ENCODE measurements at regions not wholly inside any gene's neighbourhood (a gene's known extent, or its start where the extent isn't known, plus 50 kb on each side); places are given as distances from the start of the nearest gene placed in this dataset.

GRCh38 chr20:6430381-6430780, 307.6 kb upstream of the FERMT1 start:
- H3K27me3 ChIP-seq (ENCODE audit: control insufficient read depth, insufficient read depth, low read length): no peaks in the 10 kb centered on the region

DNA sequence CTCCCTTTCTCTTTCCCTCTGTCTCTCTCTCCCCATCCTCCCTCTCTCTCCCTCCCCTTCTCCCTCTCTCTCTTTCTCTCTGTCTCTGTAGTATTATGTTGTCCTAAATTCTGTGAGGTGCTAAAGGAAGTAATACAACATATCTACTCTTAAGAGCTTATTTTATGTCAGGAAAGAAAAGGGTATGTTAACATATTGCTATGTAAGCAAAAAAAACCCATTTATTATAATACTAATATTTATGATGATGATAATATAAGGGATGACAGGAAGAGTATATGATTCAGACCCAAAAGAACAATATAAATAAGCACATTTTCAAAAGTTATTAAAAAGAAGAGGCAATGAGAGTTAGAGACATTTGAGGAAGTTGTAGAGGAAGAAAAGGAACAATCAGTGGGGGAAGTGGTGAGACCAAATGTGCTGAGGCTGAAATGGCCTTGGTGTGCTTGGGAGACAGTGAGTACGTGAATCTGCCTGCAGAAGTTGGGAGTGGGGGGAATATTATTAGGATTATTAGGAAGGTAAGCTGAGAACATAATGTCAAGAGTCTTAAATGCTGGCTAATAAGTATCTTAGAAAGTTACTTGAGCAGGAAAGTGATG, 303.6 kb upstream of the FERMT1 start:
- H3K4me1 ChIP-seq (ENCODE audit: control insufficient read depth, insufficient read depth, low read length): no peaks in the 10 kb centered on the region
- no peak overlapping the region for H3K4me3 ChIP-seq (ENCODE audit: low read length)
- no peak for DNase-seq (ENCODE audit: low read depth, low spot score)
- no peaks in the 10 kb centered on the region for H3K27me3 ChIP-seq (ENCODE audit: control insufficient read depth, insufficient read depth, low read length)
- H3K36me3 ChIP-seq (ENCODE audit: control insufficient read depth, insufficient read depth, low read length): no peaks in the 10 kb centered on the region
- H3K27ac ChIP-seq (ENCODE audit: low read length): no peak overlapping the region
- H3K9me3 ChIP-seq (ENCODE audit: control insufficient read depth, insufficient read depth, low read length): no peaks in the 10 kb centered on the region
- WGBS (ENCODE audit: insufficient coverage, insufficient read length): no CpG with 5 or more reads among the region's 1 CpG

More at GRCh38 chr20:6430381-6430780, 307.6 kb upstream of the FERMT1 start:
- H3K4me1 ChIP-seq (ENCODE audit: control insufficient read depth, insufficient read depth, low read length): no peaks in the 10 kb centered on the region
- no peaks in the 10 kb centered on the region for H3K9me3 ChIP-seq (ENCODE audit: control insufficient read depth, insufficient read depth, low read length)
- H3K4me3 ChIP-seq (ENCODE audit: low read length): no peak overlapping the region
- no peak for DNase-seq (ENCODE audit: low read depth, low spot score)
- no peak overlapping the region for H3K27ac ChIP-seq (ENCODE audit: low read length)
- H3K36me3 ChIP-seq (ENCODE audit: control insufficient read depth, insufficient read depth, low read length): no peaks in the 10 kb centered on the region

GRCh38 chr20:6421321-6422248, 298.8 kb upstream of the FERMT1 start:
- no CpG with 5 or more reads among the region's 8 CpGs for WGBS (ENCODE audit: insufficient coverage, insufficient read length)
- H3K9me3 ChIP-seq (ENCODE audit: control insufficient read depth, insufficient read depth, low read length): no peaks in the 10 kb centered on the region
- no peaks in the 10 kb centered on the region for H3K4me1 ChIP-seq (ENCODE audit: control insufficient read depth, insufficient read depth, low read length)
- no peak overlapping the region for H3K27ac ChIP-seq (ENCODE audit: low read length)
- H3K4me3 ChIP-seq (ENCODE audit: low read length): no peak overlapping the region
- H3K27me3 ChIP-seq (ENCODE audit: control insufficient read depth, insufficient read depth, low read length): no peaks in the 10 kb centered on the region
- H3K36me3 ChIP-seq (ENCODE audit: control insufficient read depth, insufficient read depth, low read length): no peaks in the 10 kb centered on the region
- DNase-seq (ENCODE audit: low read depth, low spot score): no peak

DNA sequence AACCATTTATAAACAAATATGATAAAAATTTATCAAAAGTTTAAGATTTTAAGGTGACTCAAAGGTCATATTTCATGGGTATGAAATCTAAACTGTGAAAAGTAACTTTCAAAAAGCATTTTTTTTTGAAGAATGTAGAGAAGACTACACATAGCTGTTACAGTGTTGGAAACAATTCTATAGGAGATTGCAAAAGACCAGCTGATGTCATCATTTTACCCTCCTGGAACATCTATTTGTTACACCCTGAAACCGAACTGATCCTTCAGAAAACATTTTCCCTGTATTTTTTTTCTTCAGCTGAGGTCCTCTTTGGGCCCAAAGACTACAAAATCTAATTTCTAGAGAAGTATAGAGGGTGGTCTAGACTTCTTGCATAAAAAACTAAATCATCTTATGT, 297.5 kb upstream of the FERMT1 start:
- Histone ChIP-seq H3K4me1 (ENCODE audit: control insufficient read depth, insufficient read depth, low read length) (no peaks in the 10 kb centered on the region), H3K4me3 (ENCODE audit: low read length) (no peak overlapping the region), H3K36me3 (ENCODE audit: control insufficient read depth, insufficient read depth, low read length) (no peaks in the 10 kb centered on the region), H3K9me3 (ENCODE audit: control insufficient read depth, insufficient read depth, low read length) (no peaks in the 10 kb centered on the region), H3K27ac (ENCODE audit: low read length) (no peak overlapping the region), H3K27me3 (ENCODE audit: control insufficient read depth, insufficient read depth, low read length) (no peaks in the 10 kb centered on the region)
- no peak for DNase-seq (ENCODE audit: low read depth, low spot score)
- WGBS (ENCODE audit: insufficient coverage, insufficient read length): no CpG with 5 or more reads among the region's 1 CpG

GRCh38 chr20:6418732-6419131, 295.9 kb upstream of the FERMT1 start:
- Histone ChIP-seq H3K4me3 (ENCODE audit: low read length) (no peak overlapping the region), H3K9me3 (ENCODE audit: control insufficient read depth, insufficient read depth, low read length) (no peaks in the 10 kb centered on the region), H3K4me1 (ENCODE audit: control insufficient read depth, insufficient read depth, low read length) (no peaks in the 10 kb centered on the region), H3K27me3 (ENCODE audit: control insufficient read depth, insufficient read depth, low read length) (no peaks in the 10 kb centered on the region), H3K36me3 (ENCODE audit: control insufficient read depth, insufficient read depth, low read length) (no peaks in the 10 kb centered on the region), H3K27ac (ENCODE audit: low read length) (no peak overlapping the region)
- DNase-seq (ENCODE audit: low read depth, low spot score): no peak

GRCh38 chr20:6416371-6416770, 293.5 kb upstream of the FERMT1 start:
- WGBS (ENCODE audit: insufficient coverage, insufficient read length): no CpG with 5 or more reads among the region's 2 CpGs
- DNase-seq (ENCODE audit: low read depth, low spot score): no peak

GRCh38 chr20:6411651-6412050, 288.8 kb upstream of the FERMT1 start:
- Histone ChIP-seq H3K4me3 (ENCODE audit: low read length) (no peak overlapping the region), H3K27me3 (ENCODE audit: control insufficient read depth, insufficient read depth, low read length) (no peaks in the 10 kb centered on the region), H3K36me3 (ENCODE audit: control insufficient read depth, insufficient read depth, low read length) (no peaks in the 10 kb centered on the region), H3K27ac (ENCODE audit: low read length) (no peak overlapping the region), H3K4me1 (ENCODE audit: control insufficient read depth, insufficient read depth, low read length) (no peaks in the 10 kb centered on the region), H3K9me3 (ENCODE audit: control insufficient read depth, insufficient read depth, low read length) (no peaks in the 10 kb centered on the region)
- no peak for DNase-seq (ENCODE audit: low read depth, low spot score)
- no CpG with 5 or more reads among the region's 2 CpGs for WGBS (ENCODE audit: insufficient coverage, insufficient read length)

More at GRCh38 chr20:6416371-6416770, 293.5 kb upstream of the FERMT1 start:
- no peaks in the 10 kb centered on the region for H3K4me1 ChIP-seq (ENCODE audit: control insufficient read depth, insufficient read depth, low read length)
- no peaks in the 10 kb centered on the region for H3K9me3 ChIP-seq (ENCODE audit: control insufficient read depth, insufficient read depth, low read length)
- no peak overlapping the region for H3K4me3 ChIP-seq (ENCODE audit: low read length)
- H3K27me3 ChIP-seq (ENCODE audit: control insufficient read depth, insufficient read depth, low read length): no peaks in the 10 kb centered on the region
- H3K36me3 ChIP-seq (ENCODE audit: control insufficient read depth, insufficient read depth, low read length): no peaks in the 10 kb centered on the region
- no peak overlapping the region for H3K27ac ChIP-seq (ENCODE audit: low read length)

- no peaks in the 10 kb centered on the region for H3K36me3 ChIP-seq (ENCODE audit: control insufficient read depth, insufficient read depth, low read length)
- H3K27ac ChIP-seq (ENCODE audit: low read length): no peak overlapping the region
- WGBS (ENCODE audit: insufficient coverage, insufficient read length): no CpG with 5 or more reads among the region's 2 CpGs
- no peak overlapping the region for H3K4me3 ChIP-seq (ENCODE audit: low read length)
- H3K9me3 ChIP-seq (ENCODE audit: control insufficient read depth, insufficient read depth, low read length): no peaks in the 10 kb centered on the region
- H3K27me3 ChIP-seq (ENCODE audit: control insufficient read depth, insufficient read depth, low read length): no peaks in the 10 kb centered on the region
- DNase-seq (ENCODE audit: low read depth, low spot score): no peak
- H3K4me1 ChIP-seq (ENCODE audit: control insufficient read depth, insufficient read depth, low read length): no peaks in the 10 kb centered on the region
Observed at GRCh38 chr20:6410721-6411120, 287.9 kb upstream of the FERMT1 start.

- Histone ChIP-seq H3K4me1 (ENCODE audit: control insufficient read depth, insufficient read depth, low read length) (no peaks in the 10 kb centered on the region), H3K36me3 (ENCODE audit: control insufficient read depth, insufficient read depth, low read length) (no peaks in the 10 kb centered on the region), H3K27me3 (ENCODE audit: control insufficient read depth, insufficient read depth, low read length) (no peaks in the 10 kb centered on the region), H3K27ac (ENCODE audit: low read length) (no peak overlapping the region), H3K9me3 (ENCODE audit: control insufficient read depth, insufficient read depth, low read length) (no peaks in the 10 kb centered on the region), H3K4me3 (ENCODE audit: low read length) (no peak overlapping the region)
- no peak for DNase-seq (ENCODE audit: low read depth, low spot score)
- WGBS (ENCODE audit: insufficient coverage, insufficient read length): no CpG with 5 or more reads among the region's 5 CpGs
Observed at GRCh38 chr20:6407163-6407562, 284.3 kb upstream of the FERMT1 start.

GRCh38 chr20:6401893-6402557, 279.2 kb upstream of the FERMT1 start:
- H3K36me3 ChIP-seq (ENCODE audit: control insufficient read depth, insufficient read depth, low read length): no peaks in the 10 kb centered on the region
- no peak for DNase-seq (ENCODE audit: low read depth, low spot score)
- peaks cover 3% of the 10 kb centered on the region; the same call in 1 of the 2 replicates for H3K4me1 ChIP-seq (ENCODE audit: control insufficient read depth, insufficient read depth, low read length)
- H3K27me3 ChIP-seq (ENCODE audit: control insufficient read depth, insufficient read depth, low read length): no peaks in the 10 kb centered on the region
- no peaks in the 10 kb centered on the region for H3K9me3 ChIP-seq (ENCODE audit: control insufficient read depth, insufficient read depth, low read length)
- WGBS (ENCODE audit: insufficient coverage, insufficient read length): no CpG with 5 or more reads among the region's 3 CpGs
- no peak overlapping the region for H3K27ac ChIP-seq (ENCODE audit: low read length)
- no peak overlapping the region for H3K4me3 ChIP-seq (ENCODE audit: low read length)
